H1 (cell line): ENCODE measurements at regions not wholly inside any gene's neighbourhood (a gene's known extent, or its start where the extent isn't known, plus 50 kb on each side); places are given as distances from the start of the nearest gene placed in this dataset.
A peak's percentile ranks its signal among the peaks of the same experiment; 100 is the strongest.

ENCODE experiments used
- CTCF ChIA-PET: fragments of 300-600 bp; sonication (Branson Sonifier 250); formaldehyde crosslinking; loops from one replicate; lab custom pipeline; 2021; ENCODE audit not compliant: partially characterized antibody; lab: Charles Lee
- POLR2A ChIA-PET: fragments of 300-600 bp; sonication (Branson Sonifier 250); formaldehyde crosslinking; loops from one replicate; lab custom pipeline; 2021; ENCODE audit warnings: inconsistent platforms; ENCODE audit not compliant: partially characterized antibody; lab: Charles Lee
- DNase-seq, 2 experiments: peaks; one replicate each; pipeline versions ENCODE4 v3.0.0 to v3.0.0-alpha.2; 2010 to 2022; ENCODE audit warnings: low spot score in 2 of 2, low read depth in 1 of 2, mixed read lengths in 1 of 2
- FAIRE-seq: peaks from 2 replicates; lab custom pipeline; 2011; peaks lifted over from hg19 to GRCh38; lab: Jason Lieb, UNC
- H2AFZ ChIP-seq: 2 replicates; pipeline ENCODE4 v1.8.1; 2012; ENCODE audit warnings: low read length, inconsistent platforms
- H2AK5ac ChIP-seq: 2 replicates; pipeline ENCODE4 v1.6.1; 2013; ENCODE audit warnings: low read depth, low read length
- H2BK120ac ChIP-seq: replicated peaks from 2 replicates; pipeline ENCODE3; 2013; ENCODE audit warnings: low read depth, low read length, inconsistent platforms
- H2BK12ac ChIP-seq: 2 replicates; pipeline ENCODE4 v1.6.1; 2013; ENCODE audit warnings: low read depth, low read length
- H2BK15ac ChIP-seq: 2 replicates; pipeline ENCODE4 v1.6.1; 2013; ENCODE audit warnings: low read length
- H2BK20ac ChIP-seq: 2 replicates; pipeline ENCODE4 v1.6.1; 2013; ENCODE audit warnings: low read length
- H2BK5ac ChIP-seq: 2 replicates; pipeline ENCODE4 v1.6.1; 2013; ENCODE audit warnings: low read depth, low read length
- H3K14ac ChIP-seq: 2 replicates; pipeline ENCODE4 v1.6.1; 2013; ENCODE audit warnings: inconsistent platforms; ENCODE audit not compliant: insufficient read length
- H3K18ac ChIP-seq: 2 replicates; pipeline ENCODE4 v1.6.1; 2013; ENCODE audit warnings: low read length; ENCODE audit errors: extremely low read depth
- H3K23ac ChIP-seq: 2 replicates; pipeline ENCODE4 v1.6.1; 2013; ENCODE audit warnings: inconsistent platforms; ENCODE audit not compliant: insufficient read length
- H3K23me2 ChIP-seq: 2 replicates; pipeline ENCODE4 v1.6.1; 2013; ENCODE audit warnings: low read depth, low read length
- H3K27ac ChIP-seq: 2 replicates; pipeline ENCODE4 v1.6.1; 2011; ENCODE audit warnings: low read depth, low read length, inconsistent platforms
- H3K27me3 ChIP-seq, 4 experiments: replicated peaks in 1 of 4; 1 replicate in 1 of 4; 2 replicates in 3 of 4; pipeline versions ENCODE4 v1.6.1 to v1.8.1; 2011 to 2013; ENCODE audit warnings: low read length in 3 of 4, mild to moderate bottlenecking in 3 of 4, inconsistent platforms in 2 of 4, mixed read lengths in 2 of 4, moderate library complexity in 1 of 4; ENCODE audit not compliant: control insufficient read depth in 3 of 4, insufficient read depth in 3 of 4; ENCODE audit errors: extremely low read depth in 1 of 4
- H3K36me3 ChIP-seq, 4 experiments: 2 replicates each; pipeline versions ENCODE4 v1.6.1 to v1.8.1; 2011 to 2013; ENCODE audit warnings: mild to moderate bottlenecking in 4 of 4, low read length in 3 of 4, moderate library complexity in 2 of 4, control low read depth in 1 of 4, inconsistent platforms in 1 of 4; ENCODE audit not compliant: insufficient read depth in 4 of 4, control insufficient read depth in 2 of 4
- H3K4ac ChIP-seq: replicated peaks from 2 replicates; pipeline ENCODE3; 2013; ENCODE audit warnings: low read length, low read depth, mixed read lengths, inconsistent platforms; ENCODE audit not compliant: insufficient read length
- H3K4me1 ChIP-seq, 4 experiments: replicated peaks in 1 of 4; 1 replicate in 1 of 4; 2 replicates in 3 of 4; pipeline versions ENCODE4 v1.6.1 to v1.8.1; 2011 to 2013; ENCODE audit warnings: low read length in 3 of 4, inconsistent platforms in 2 of 4, mixed read lengths in 1 of 4; ENCODE audit not compliant: insufficient read depth in 4 of 4, control insufficient read depth in 3 of 4
- H3K4me2 ChIP-seq, 2 experiments: 2 replicates each; pipeline versions ENCODE4 v1.6.1 to v1.8.1; 2011 to 2013; ENCODE audit warnings: low read depth in 2 of 2, low read length in 2 of 2, control low read depth in 1 of 2, inconsistent platforms in 1 of 2, mild to moderate bottlenecking in 1 of 2; ENCODE audit not compliant: insufficient read depth in 1 of 2
- H3K4me3 ChIP-seq, 4 experiments: fragments of 200-600, 300-600 bp in 1 of 4; sonication (generic), shearing (Covaris generic), sonication (Bioruptor Twin) in 1 of 4; 2 replicates each; pipeline versions ENCODE4 v1.5.1 to v1.8.1; 2011 to 2016; ENCODE audit warnings: low read length in 4 of 4, low read depth in 3 of 4, control low read depth in 2 of 4, inconsistent platforms in 2 of 4, mild to moderate bottlenecking in 2 of 4, mixed read lengths in 1 of 4, moderate library complexity in 1 of 4; ENCODE audit not compliant: insufficient read depth in 2 of 4; ENCODE audit errors: extremely low read depth in 1 of 4
- H3K56ac ChIP-seq: replicated peaks from 2 replicates; pipeline ENCODE3; 2013; ENCODE audit warnings: low read depth, mild to moderate bottlenecking, mixed read lengths, low read length, inconsistent platforms; ENCODE audit not compliant: insufficient read length
- H3K79me1 ChIP-seq: 2 replicates; pipeline ENCODE4 v1.6.1; 2013; ENCODE audit warnings: low read depth, low read length, control low read depth
- H3K79me2 ChIP-seq, 2 experiments: 2 replicates each; pipeline versions ENCODE4 v1.6.1 to v1.8.1; 2012 to 2013; ENCODE audit warnings: low read length in 2 of 2, mild to moderate bottlenecking in 2 of 2, inconsistent platforms in 1 of 2; ENCODE audit not compliant: insufficient read depth in 2 of 2, control insufficient read depth in 1 of 2
- H3K9ac ChIP-seq, 4 experiments: replicated peaks in 1 of 4; 1 replicate in 1 of 4; 2 replicates in 3 of 4; pipeline versions ENCODE4 v1.6.1 to v1.8.1; 2011 to 2013; ENCODE audit warnings: low read depth in 3 of 4, low read length in 3 of 4, control low read depth in 2 of 4, mild to moderate bottlenecking in 2 of 4, moderate library complexity in 2 of 4, inconsistent platforms in 1 of 4; ENCODE audit errors: extremely low read depth in 1 of 4
- H3K9me3 ChIP-seq, 2 experiments: 2 replicates each; pipeline versions ENCODE4 v1.6.1 to v1.8.1; 2012 to 2013; ENCODE audit warnings: mild to moderate bottlenecking in 2 of 2, moderate library complexity in 2 of 2, control low read depth in 1 of 2, inconsistent platforms in 1 of 2, low read depth in 1 of 2, low read length in 1 of 2, mixed read lengths in 1 of 2; ENCODE audit not compliant: insufficient read depth in 2 of 2
- H4K20me1 ChIP-seq, 2 experiments: replicated peaks in 1 of 2; 2 replicates each; pipeline versions ENCODE3 to v1.8.1; 2011 to 2013; ENCODE audit warnings: inconsistent platforms in 2 of 2, low read length in 2 of 2, mild to moderate bottlenecking in 1 of 2; ENCODE audit not compliant: insufficient read depth in 2 of 2, control insufficient read depth in 1 of 2
- H4K5ac ChIP-seq: 2 replicates; pipeline ENCODE4 v1.6.1; 2013; ENCODE audit warnings: low read length, low read depth, mixed read lengths, inconsistent platforms; ENCODE audit not compliant: insufficient read length
- H4K8ac ChIP-seq: 2 replicates; pipeline ENCODE4 v1.8.0; 2013; ENCODE audit warnings: mild to moderate bottlenecking, moderate library complexity, low read length, inconsistent platforms; ENCODE audit not compliant: insufficient read depth; ENCODE audit errors: extremely low read depth
- H4K91ac ChIP-seq: replicated peaks from 2 replicates; pipeline ENCODE3; 2013; ENCODE audit warnings: low read length, mixed read lengths, inconsistent platforms; ENCODE audit not compliant: insufficient read length
- TAF7 ChIP-seq: optimal IDR thresholded peaks from 2 replicates; pipeline ENCODE3; 2011; ENCODE audit warnings: low read depth, mild to moderate bottlenecking, inconsistent platforms, low read length, moderate library complexity, borderline replicate concordance
- TEAD4 ChIP-seq: IDR thresholded peaks from 2 replicates; pipeline ENCODE4 v1.6.1; 2012; ENCODE audit warnings: low read depth, low read length, inconsistent platforms, mixed read lengths

- Histone ChIP-seq H3K4me1 (peaks cover 0 to 3% (median 0%) of the 10 kb centered on the region in 4 experiments; a peak in 1 of 7 replicates), H4K20me1 (no peaks in the 10 kb centered on the region), H3K36me3 (no peaks in the 10 kb centered on the region), H3K27me3 (no peaks in the 10 kb centered on the region), H2BK15ac (no peak overlapping the region), H2AK5ac (no peak overlapping the region), H4K91ac (no peak overlapping the region), H3K23ac (no peak overlapping the region), H2BK5ac (no peak overlapping the region), H2BK20ac (no peak overlapping the region), H3K4me2 (no peak overlapping the region), H3K27ac (no peak overlapping the region), H3K14ac (no peak overlapping the region), H3K4ac (no peak overlapping the region), H3K18ac (no peak overlapping the region), H4K5ac (no peak overlapping the region), H3K79me2 (no peaks in the 10 kb centered on the region), H2BK12ac (no peak overlapping the region), H2BK120ac (no peak overlapping the region), H4K8ac (no peak overlapping the region), H2AFZ (no peak overlapping the region), H3K9ac (no peak overlapping the region), H3K23me2 (no peaks in the 10 kb centered on the region), H3K4me3 (no peak overlapping the region; a peak in 1 of 8 replicates), H3K79me1 (no peaks in the 10 kb centered on the region), H3K9me3 (peaks cover 0 to 5% of the 10 kb centered on the region in 2 experiments; a peak in 2 of 4 replicates), H3K56ac (no peak overlapping the region)
- no peak for DNase-seq
- ChIA-PET CTCF (no interaction called here), POLR2A (no interaction called here)
- peak; percentile 73 for TF ChIP-seq TEAD4
- TF ChIP-seq TAF7: no peak
- no peak for FAIRE-seq
Measured at GRCh38 chr2:123961576-123961975, 63.5 kb upstream of the CNTNAP5 start.
